ENCODE measurements at regions not wholly inside any gene's neighbourhood (a gene's known extent, or its start where the extent isn't known, plus 50 kb on each side); places are given as distances from the start of the nearest gene placed in this dataset.
"Not testable (repeated sequence)": the region's sequence is repeated elsewhere in the genome, so short reads cannot be mapped to it uniquely, and the experiment has no call there.

DNA sequence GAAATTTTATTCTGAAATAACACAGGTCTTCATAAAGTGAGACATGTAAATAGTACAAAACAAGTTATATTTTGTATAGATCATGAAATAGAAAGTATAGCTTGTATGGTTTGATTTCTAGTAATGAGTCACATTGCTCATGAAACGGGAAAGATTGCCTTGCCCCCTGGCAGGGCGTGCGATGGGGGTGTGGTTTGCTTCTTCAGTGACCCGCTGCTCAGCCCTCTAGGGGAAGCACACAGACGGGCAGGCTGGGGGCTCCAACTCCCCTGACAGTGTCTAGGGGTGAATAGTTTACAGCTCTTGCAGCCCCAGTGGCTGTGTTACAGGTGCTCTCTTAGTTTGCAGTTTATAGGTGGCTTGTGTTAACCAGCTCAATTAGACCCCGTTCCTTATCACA, 170.5 kb upstream of the RGS17 start:
- Mint-ChIP-seq H3K9me3 (ENCODE audit: unreplicated experiment) (no peaks in the 10 kb centered on the region), H3K27me3 (ENCODE audit: insufficient read depth, unreplicated experiment) (no peaks in the 10 kb centered on the region), H3K27ac (ENCODE audit: low read depth, unreplicated experiment) (no peak overlapping the region), H3K4me1 (ENCODE audit: insufficient read depth, unreplicated experiment) (no peaks in the 10 kb centered on the region), H3K36me3 (ENCODE audit: insufficient read depth, unreplicated experiment) (peaks cover 6% of the 10 kb centered on the region), H3K4me3 (ENCODE audit: unreplicated experiment) (no peak overlapping the region)
- ChIA-PET CTCF (interaction anchor here (0.7 kb wide), 1 partner anchor 61 kb away, joined by 3 read pairs; no protein-coding TSS in a partner anchor), POLR2A (no interaction called here)
- TF ChIP-seq, protein P1, sequence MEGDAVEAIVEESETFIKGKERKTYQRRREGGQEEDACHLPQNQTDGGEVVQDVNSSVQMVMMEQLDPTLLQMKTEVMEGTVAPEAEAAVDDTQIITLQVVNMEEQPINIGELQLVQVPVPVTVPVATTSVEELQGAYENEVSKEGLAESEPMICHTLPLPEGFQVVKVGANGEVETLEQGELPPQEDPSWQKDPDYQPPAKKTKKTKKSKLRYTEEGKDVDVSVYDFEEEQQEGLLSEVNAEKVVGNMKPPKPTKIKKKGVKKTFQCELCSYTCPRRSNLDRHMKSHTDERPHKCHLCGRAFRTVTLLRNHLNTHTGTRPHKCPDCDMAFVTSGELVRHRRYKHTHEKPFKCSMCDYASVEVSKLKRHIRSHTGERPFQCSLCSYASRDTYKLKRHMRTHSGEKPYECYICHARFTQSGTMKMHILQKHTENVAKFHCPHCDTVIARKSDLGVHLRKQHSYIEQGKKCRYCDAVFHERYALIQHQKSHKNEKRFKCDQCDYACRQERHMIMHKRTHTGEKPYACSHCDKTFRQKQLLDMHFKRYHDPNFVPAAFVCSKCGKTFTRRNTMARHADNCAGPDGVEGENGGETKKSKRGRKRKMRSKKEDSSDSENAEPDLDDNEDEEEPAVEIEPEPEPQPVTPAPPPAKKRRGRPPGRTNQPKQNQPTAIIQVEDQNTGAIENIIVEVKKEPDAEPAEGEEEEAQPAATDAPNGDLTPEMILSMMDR (IDR thresholded peaks at IDR 0.05; ENCODE audit: unreplicated experiment), result no peak
- DNase-seq (ENCODE audit: unreplicated experiment), result peak; percentile 11
- no TSS peak for BruUV-seq (replicated peaks)
- intact Hi-C loops (cut with micrococcal nuclease), result no loop called here

DNA sequence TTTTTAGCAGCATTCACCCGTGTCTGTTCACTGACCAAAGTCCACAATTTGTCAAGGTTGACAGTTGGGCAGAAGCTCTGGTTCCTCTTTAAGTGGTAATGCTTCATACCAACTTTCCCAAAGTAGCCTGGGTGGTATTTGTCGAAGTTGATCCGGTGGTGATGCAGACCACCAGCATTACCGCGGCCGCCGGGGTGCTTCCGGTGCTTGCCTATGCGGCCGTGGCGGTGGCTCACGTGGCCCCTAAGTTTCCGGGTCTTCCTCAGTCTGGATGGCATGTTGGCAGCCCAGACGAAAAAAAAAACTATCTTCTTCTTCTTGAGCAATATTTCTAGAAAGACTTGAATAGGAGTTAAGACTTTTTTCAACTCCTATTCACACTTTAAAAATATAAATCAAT, 151.4 kb upstream of the RGS17 start:
- H3K27ac Mint-ChIP-seq (ENCODE audit: low read depth, unreplicated experiment); POLR2A ChIA-PET; H3K9me3 Mint-ChIP-seq (ENCODE audit: unreplicated experiment); H3K27me3 Mint-ChIP-seq (ENCODE audit: insufficient read depth, unreplicated experiment); intact Hi-C loops (cut with micrococcal nuclease); CTCF ChIA-PET; H3K4me1 Mint-ChIP-seq (ENCODE audit: insufficient read depth, unreplicated experiment); DNase-seq (ENCODE audit: unreplicated experiment); H3K36me3 Mint-ChIP-seq (ENCODE audit: insufficient read depth, unreplicated experiment); H3K4me3 Mint-ChIP-seq (ENCODE audit: unreplicated experiment): not testable (repeated sequence)
- TSS peak; percentile 98 for BruUV-seq (replicated peaks)

DNA sequence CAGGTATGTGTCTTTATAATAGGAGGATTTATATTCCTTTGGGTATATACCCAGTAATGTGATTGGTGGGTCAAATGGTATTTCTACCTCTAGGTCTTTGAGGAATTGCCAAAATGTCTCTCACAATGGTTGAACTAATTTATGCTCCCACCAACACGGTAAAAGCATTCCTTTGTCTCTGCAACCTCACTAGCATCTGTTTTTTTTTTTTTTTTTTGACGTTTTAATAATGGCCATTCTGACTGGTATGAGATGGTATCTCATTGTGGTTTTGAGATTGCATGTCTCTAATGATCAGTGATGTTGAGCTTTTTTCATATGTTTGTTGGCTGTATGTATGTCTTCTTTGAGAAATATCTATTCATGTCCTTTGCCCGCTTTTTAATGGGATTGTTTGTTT, 144.9 kb upstream of the RGS17 start:
- no peak overlapping the region for H3K4me3 Mint-ChIP-seq (ENCODE audit: unreplicated experiment)
- H3K27ac Mint-ChIP-seq (ENCODE audit: low read depth, unreplicated experiment), result no peak overlapping the region
- H3K4me1 Mint-ChIP-seq (ENCODE audit: insufficient read depth, unreplicated experiment), result no peaks in the 10 kb centered on the region
- H3K9me3 Mint-ChIP-seq (ENCODE audit: unreplicated experiment), result peaks cover 3% of the 10 kb centered on the region
- peaks cover 6% of the 10 kb centered on the region for H3K36me3 Mint-ChIP-seq (ENCODE audit: insufficient read depth, unreplicated experiment)
- DNase-seq (ENCODE audit: unreplicated experiment), result no peak
- ChIA-PET CTCF (no interaction called here), POLR2A (no interaction called here)
- TF ChIP-seq, protein P1 (IDR thresholded peaks at IDR 0.05; ENCODE audit: unreplicated experiment), result no peak
- intact Hi-C loops (cut with micrococcal nuclease), result no loop called here
- no TSS peak for BruUV-seq (replicated peaks)
- H3K27me3 Mint-ChIP-seq (ENCODE audit: insufficient read depth, unreplicated experiment), result no peaks in the 10 kb centered on the region

DNA sequence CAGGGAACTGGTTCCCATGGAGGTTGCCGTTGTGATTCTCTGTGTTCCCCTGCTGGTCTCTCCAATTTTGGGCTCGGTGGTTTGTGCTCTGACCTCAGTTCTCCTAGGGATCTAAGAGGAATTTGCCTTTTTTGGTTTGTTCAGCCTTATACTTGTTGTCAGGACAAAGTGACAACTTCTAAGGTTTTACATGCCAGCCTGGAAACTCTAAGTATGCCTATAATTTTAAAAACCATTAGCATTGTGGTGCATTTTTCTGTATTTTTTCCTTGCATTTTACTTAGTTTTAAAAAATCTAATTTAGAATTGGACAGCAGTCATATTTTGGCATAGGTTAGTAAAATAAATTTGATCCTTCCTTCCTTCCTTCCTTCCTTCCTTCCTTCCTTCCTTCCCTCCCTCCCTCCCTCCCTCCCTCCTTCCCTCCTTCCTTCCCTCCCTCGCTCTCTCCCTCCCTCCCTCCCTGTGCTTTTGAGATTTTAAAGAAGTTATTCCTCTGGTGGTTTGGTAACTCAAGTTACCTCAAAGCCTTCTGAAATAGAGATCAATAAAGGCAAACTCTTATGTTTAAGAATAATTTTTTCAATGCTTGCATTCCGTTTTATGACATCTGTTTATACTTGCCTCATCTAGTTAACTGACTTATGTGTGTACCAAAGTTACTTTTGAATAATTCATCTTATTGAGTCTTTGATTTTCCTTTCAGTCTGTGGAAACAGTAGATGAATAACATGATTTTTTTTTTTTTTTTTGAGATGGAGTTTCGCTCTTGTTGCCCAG, 141.3 kb upstream of the RGS17 start:
- intact Hi-C loops (cut with micrococcal nuclease), result no loop called here
- Mint-ChIP-seq H3K4me3 (ENCODE audit: unreplicated experiment) (no peak overlapping the region), H3K36me3 (ENCODE audit: insufficient read depth, unreplicated experiment) (peaks cover 6% of the 10 kb centered on the region), H3K27ac (ENCODE audit: low read depth, unreplicated experiment) (no peak overlapping the region), H3K27me3 (ENCODE audit: insufficient read depth, unreplicated experiment) (no peaks in the 10 kb centered on the region), H3K9me3 (ENCODE audit: unreplicated experiment) (peaks cover 7% of the 10 kb centered on the region), H3K4me1 (ENCODE audit: insufficient read depth, unreplicated experiment) (no peaks in the 10 kb centered on the region)
- CTCF ChIA-PET, result no interaction called here
- no TSS peak for BruUV-seq (replicated peaks)
- POLR2A ChIA-PET, result no interaction called here
- no peak for DNase-seq (ENCODE audit: unreplicated experiment)
- TF ChIP-seq, protein P1 (IDR thresholded peaks at IDR 0.05; ENCODE audit: unreplicated experiment), result no peak

Data from MCF 10A (cell line).